ENCODE measurements at regions not wholly inside any gene's neighbourhood (a gene's known extent, or its start where the extent isn't known, plus 50 kb on each side); places are given as distances from the start of the nearest gene placed in this dataset.

DNA sequence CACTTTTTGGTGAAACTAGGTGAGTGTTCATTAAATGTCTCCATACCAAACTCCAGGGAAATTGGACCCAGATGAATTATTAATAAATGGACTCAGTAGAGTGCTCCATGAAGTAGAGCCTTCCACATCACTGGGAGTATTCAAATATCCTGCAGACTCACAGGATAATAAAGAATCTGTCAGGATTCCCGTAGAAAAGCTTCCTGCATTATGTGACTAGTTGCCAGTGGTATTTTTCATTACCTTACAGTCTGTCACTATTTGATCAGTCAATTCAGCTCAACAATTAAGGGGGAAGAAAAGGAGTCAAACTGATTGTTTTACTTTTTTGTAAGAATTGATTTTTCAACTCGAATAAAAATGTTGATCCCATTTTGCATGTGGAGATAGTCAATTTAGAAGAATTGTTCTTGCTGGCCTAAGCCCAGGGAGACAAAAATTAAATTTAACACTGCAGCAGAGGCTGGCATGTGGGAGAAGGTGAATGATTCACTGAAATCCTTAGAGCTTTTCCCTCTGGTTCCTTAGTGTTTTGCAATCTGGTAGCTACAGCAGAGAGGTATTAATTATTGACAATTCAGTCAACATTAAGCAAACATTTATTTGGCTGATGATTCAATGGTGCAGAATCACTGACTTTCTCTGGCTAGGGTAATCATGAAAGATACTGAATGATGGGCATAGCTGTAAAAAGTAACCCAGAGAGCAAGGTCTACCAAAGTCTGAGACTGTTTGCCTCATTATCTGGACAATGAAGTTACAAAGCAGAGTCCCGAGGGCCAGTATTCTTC is 442.4 kb downstream of the CD83 start:
- TF ChIP-seq, protein P1, sequence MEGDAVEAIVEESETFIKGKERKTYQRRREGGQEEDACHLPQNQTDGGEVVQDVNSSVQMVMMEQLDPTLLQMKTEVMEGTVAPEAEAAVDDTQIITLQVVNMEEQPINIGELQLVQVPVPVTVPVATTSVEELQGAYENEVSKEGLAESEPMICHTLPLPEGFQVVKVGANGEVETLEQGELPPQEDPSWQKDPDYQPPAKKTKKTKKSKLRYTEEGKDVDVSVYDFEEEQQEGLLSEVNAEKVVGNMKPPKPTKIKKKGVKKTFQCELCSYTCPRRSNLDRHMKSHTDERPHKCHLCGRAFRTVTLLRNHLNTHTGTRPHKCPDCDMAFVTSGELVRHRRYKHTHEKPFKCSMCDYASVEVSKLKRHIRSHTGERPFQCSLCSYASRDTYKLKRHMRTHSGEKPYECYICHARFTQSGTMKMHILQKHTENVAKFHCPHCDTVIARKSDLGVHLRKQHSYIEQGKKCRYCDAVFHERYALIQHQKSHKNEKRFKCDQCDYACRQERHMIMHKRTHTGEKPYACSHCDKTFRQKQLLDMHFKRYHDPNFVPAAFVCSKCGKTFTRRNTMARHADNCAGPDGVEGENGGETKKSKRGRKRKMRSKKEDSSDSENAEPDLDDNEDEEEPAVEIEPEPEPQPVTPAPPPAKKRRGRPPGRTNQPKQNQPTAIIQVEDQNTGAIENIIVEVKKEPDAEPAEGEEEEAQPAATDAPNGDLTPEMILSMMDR (IDR thresholded peaks at IDR 0.05): no peak
- no peak for TF ChIP-seq EP300 (IDR thresholded peaks at IDR 0.05)
- TF ChIP-seq POLR2A (IDR thresholded peaks at IDR 0.05): no peak
